HepG2 (cell line): ENCODE measurements at regions not wholly inside any gene's neighbourhood (a gene's known extent, or its start where the extent isn't known, plus 50 kb on each side); places are given as distances from the start of the nearest gene placed in this dataset.

Experiments used
- ATAC-seq: fragments of 200-7000 bp; cut with Tn5 transposase; 3 replicates; pipeline ENCODE4 v1.9.1; 2020; ENCODE audit warnings: mild to moderate bottlenecking, moderate library complexity
- BruUV-seq: library from RNA; stranded (reverse); fragments of 400-500 nt; replicated peaks from 2 replicates; lab custom pipeline; 2021; lab: Mats Ljungman, UMichigan
- CTCF ChIA-PET: fragments of 300-600 bp; formaldehyde crosslinking; extraction: SDS; loops from one replicate; lab custom pipeline; 2021; ENCODE audit warnings: low total read pairs, inconsistent platforms, low intra/inter-chr PET ratio; lab: Yijun Ruan, JAX
- POLR2A ChIA-PET: fragments of 350-600 bp; sonication (Branson Sonifier 250); formaldehyde crosslinking; loops from one replicate; lab custom pipeline; 2020; ENCODE audit warnings: antibody characterized with exemption, inconsistent platforms; lab: Yijun Ruan, JAX
- DNase-seq: peaks from one replicate; pipeline ENCODE4 v3.0.0-alpha.2; 2015; ENCODE audit warnings: low spot score
- FAIRE-seq: peaks from 3 replicates; lab custom pipeline; 2011; peaks lifted over from hg19 to GRCh38; lab: Jason Lieb, UNC
- H2AFZ ChIP-seq: one replicate; pipeline ENCODE4 v1.6.1; 2011; ENCODE audit warnings: low read length, inconsistent platforms
- H3K27ac ChIP-seq: fragments of 300-600 bp; 3 replicates; pipeline ENCODE4 v1.8.0; 2011; ENCODE audit warnings: mixed run types, mild to moderate bottlenecking, mixed read lengths, low read length, inconsistent platforms; ENCODE audit not compliant: insufficient read depth; ENCODE audit errors: extremely low read length
- H3K27me3 ChIP-seq, 2 experiments: fragments of 200-600 bp in 1 of 2; 2 replicates in 1 of 2; 3 replicates in 1 of 2; pipeline versions ENCODE4 v1.6.0 to v1.8.0; 2011; ENCODE audit warnings: low read length in 2 of 2, mild to moderate bottlenecking in 2 of 2, moderate library complexity in 2 of 2, inconsistent platforms in 1 of 2; ENCODE audit not compliant: insufficient read depth in 2 of 2, control insufficient read depth in 1 of 2
- H3K36me3 ChIP-seq, 2 experiments: fragments of 200-600 bp in 1 of 2; replicated peaks in 1 of 2; 2 replicates in 1 of 2; 3 replicates in 1 of 2; pipeline versions ENCODE4 v1.5.1 to v1.8.0; 2011; ENCODE audit warnings: low read length in 2 of 2, inconsistent platforms in 1 of 2; ENCODE audit not compliant: insufficient read depth in 2 of 2, control insufficient read depth in 1 of 2
- H3K4me1 ChIP-seq: 2 replicates; pipeline ENCODE4 v1.5.1; 2012; ENCODE audit warnings: low read length, inconsistent platforms; ENCODE audit not compliant: insufficient read depth
- H3K4me2 ChIP-seq: 2 replicates; pipeline ENCODE4 v1.6.0; 2011; ENCODE audit warnings: low read depth, low read length, inconsistent platforms
- H3K4me3 ChIP-seq, 3 experiments: fragments of 200-600 bp in 1 of 3; sonication (generic), shearing (Covaris generic) in 1 of 3; replicated peaks in 1 of 3; 2 replicates each; pipeline ENCODE4 v1.5.1; 2011 to 2016; ENCODE audit warnings: low read length in 3 of 3, inconsistent platforms in 2 of 3, low read depth in 2 of 3, mild to moderate bottlenecking in 2 of 3, control low read depth in 1 of 3, mixed read lengths in 1 of 3; ENCODE audit not compliant: insufficient read depth in 1 of 3
- H3K79me2 ChIP-seq: one replicate; pipeline ENCODE4 v1.6.1; 2011; ENCODE audit warnings: low read length, inconsistent platforms; ENCODE audit not compliant: insufficient read depth
- H3K9ac ChIP-seq: 2 replicates; pipeline ENCODE4 v1.6.0; 2011; ENCODE audit warnings: mild to moderate bottlenecking, low read depth, low read length, inconsistent platforms; ENCODE audit not compliant: insufficient read depth
- H3K9me3 ChIP-seq: 2 replicates; pipeline ENCODE4 v1.5.1; 2012; ENCODE audit warnings: mild to moderate bottlenecking, low read length
- H4K20me1 ChIP-seq: 2 replicates; pipeline ENCODE4 v1.6.0; 2011; ENCODE audit warnings: inconsistent platforms, mild to moderate bottlenecking, low read length, moderate library complexity; ENCODE audit not compliant: insufficient read depth
- CSRNP2 ChIP-seq: sonication (generic); formaldehyde crosslinking; conservative IDR thresholded peaks from 2 replicates; pipeline ENCODE4 v1.8.0; 2022; ENCODE audit warnings: low read depth, missing genetic modification reagents
- HCFC1 ChIP-seq: fragments of 150-350 bp; IDR thresholded peaks from 2 replicates; pipeline ENCODE4 v1.6.1; 2014; ENCODE audit warnings: low read depth, low read length
- NR2F1 ChIP-seq, 2 experiments: fragments of 450-650 bp in 1 of 2; formaldehyde crosslinking in 1 of 2; IDR thresholded peaks; 2 replicates each; pipeline versions ENCODE4 v1.5.0 to v1.6.1; 2016 to 2020; ENCODE audit warnings: mild to moderate bottlenecking in 1 of 2, missing compliant biosample characterization in 1 of 2, missing genetic modification reagents in 1 of 2, moderate library complexity in 1 of 2
- ZNF20 ChIP-seq: sonication (generic); formaldehyde crosslinking; IDR thresholded peaks from 2 replicates; pipeline ENCODE4 v1.4.0; 2020; ENCODE audit warnings: mild to moderate bottlenecking, moderate library complexity, missing genetic modification reagents
- ZNF546 ChIP-seq: sonication (generic); formaldehyde crosslinking; conservative IDR thresholded peaks from 2 replicates; pipeline ENCODE4 v1.8.1; 2023; ENCODE audit warnings: mild to moderate bottlenecking, missing genetic modification reagents
- ZNF766 ChIP-seq: sonication (generic); formaldehyde crosslinking; IDR thresholded peaks from 2 replicates; pipeline ENCODE4 v1.5.0; 2020; ENCODE audit warnings: missing genetic modification reagents, borderline replicate concordance
- ZNF800 ChIP-seq: sonication (generic); formaldehyde crosslinking; IDR thresholded peaks from 2 replicates; pipeline ENCODE4 v1.4.0; 2020; ENCODE audit warnings: missing genetic modification reagents
- WGBS: methylation state at CpG from one replicate; pipeline ENCODE4 v1.1.6; 2017; ENCODE audit warnings: low lambda C conversion rate; 5-methylcytosine and 5-hydroxymethylcytosine counted together
- in situ Hi-C: cut with HindIII; loops from 2 replicates; pipeline ENCODE4 v1.10.0; 2017; ENCODE audit warnings: low pct_unique_long_range_greater_than_20kb; ENCODE audit not compliant: extremely low pct_ligation_motif_present
- intact Hi-C: fragments of 100-400 bp; cut with micrococcal nuclease; formaldehyde crosslinking; loops from one replicate; pipeline ENCODE4 v1.10.0; 2022; ENCODE audit not compliant: unreplicated experiment
- TF ChIP-seq, protein P1 (sequence below): sonication (generic); formaldehyde crosslinking; IDR thresholded peaks from 2 replicates; pipeline ENCODE4 v1.4.0; 2020; ENCODE audit warnings: mild to moderate bottlenecking, missing genetic modification reagents, borderline replicate concordance

GRCh38 chr18:38868757-38869156 lies 1303.2 kb upstream of the CELF4 start:
- DNase-seq: no peak
- in situ Hi-C loops (no loop called here), intact Hi-C loops (no loop called here)
- Histone ChIP-seq H3K36me3 (no peaks in the 10 kb centered on the region), H2AFZ (no peak overlapping the region), H3K4me1 (no peaks in the 10 kb centered on the region), H3K27me3 (no peaks in the 10 kb centered on the region), H3K9ac (no peak overlapping the region), H3K4me2 (no peak overlapping the region), H3K9me3 (no peaks in the 10 kb centered on the region), H4K20me1 (no peaks in the 10 kb centered on the region), H3K79me2 (no peaks in the 10 kb centered on the region), H3K4me3 (no peak overlapping the region), H3K27ac (no peak overlapping the region)
- CTCF ChIA-PET: no interaction called here
- POLR2A ChIA-PET: no interaction called here
- WGBS: 18% methylated on average over 2 of the region's 2 CpGs
- no peak for ATAC-seq
- no TSS peak for BruUV-seq
- TF ChIP-seq ZNF20: no peak
- no peak for FAIRE-seq

DNA sequence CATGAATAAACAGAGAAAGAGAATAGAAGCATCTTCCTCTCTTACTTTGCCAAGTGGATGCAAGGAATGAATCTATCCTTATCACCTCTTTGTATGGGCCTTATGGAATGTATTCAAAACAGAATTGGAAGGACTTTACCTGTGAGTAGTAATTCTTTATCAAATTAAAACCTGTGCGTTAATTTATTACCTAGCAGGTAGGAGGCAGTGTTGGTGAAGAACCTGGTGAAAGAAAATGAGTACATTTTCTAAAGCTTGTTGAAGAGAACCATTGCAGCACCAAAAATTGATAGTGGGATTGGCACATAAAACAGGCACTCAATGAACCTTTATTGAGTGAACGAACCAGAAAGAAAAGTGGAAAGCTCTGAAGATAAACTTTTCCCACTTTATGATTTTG lies 1302.1 kb upstream of the CELF4 start:
- H3K4me2 ChIP-seq: no peak overlapping the region
- no TSS peak for BruUV-seq
- no peak for TF ChIP-seq NR2F1 (CRISPR knock-in tag; IDR thresholded peaks at IDR 0.05)
- no peak for TF ChIP-seq CSRNP2 (CRISPR knock-in tag)
- no peak for TF ChIP-seq ZNF766 (CRISPR knock-in tag)
- TF ChIP-seq, protein P1, sequence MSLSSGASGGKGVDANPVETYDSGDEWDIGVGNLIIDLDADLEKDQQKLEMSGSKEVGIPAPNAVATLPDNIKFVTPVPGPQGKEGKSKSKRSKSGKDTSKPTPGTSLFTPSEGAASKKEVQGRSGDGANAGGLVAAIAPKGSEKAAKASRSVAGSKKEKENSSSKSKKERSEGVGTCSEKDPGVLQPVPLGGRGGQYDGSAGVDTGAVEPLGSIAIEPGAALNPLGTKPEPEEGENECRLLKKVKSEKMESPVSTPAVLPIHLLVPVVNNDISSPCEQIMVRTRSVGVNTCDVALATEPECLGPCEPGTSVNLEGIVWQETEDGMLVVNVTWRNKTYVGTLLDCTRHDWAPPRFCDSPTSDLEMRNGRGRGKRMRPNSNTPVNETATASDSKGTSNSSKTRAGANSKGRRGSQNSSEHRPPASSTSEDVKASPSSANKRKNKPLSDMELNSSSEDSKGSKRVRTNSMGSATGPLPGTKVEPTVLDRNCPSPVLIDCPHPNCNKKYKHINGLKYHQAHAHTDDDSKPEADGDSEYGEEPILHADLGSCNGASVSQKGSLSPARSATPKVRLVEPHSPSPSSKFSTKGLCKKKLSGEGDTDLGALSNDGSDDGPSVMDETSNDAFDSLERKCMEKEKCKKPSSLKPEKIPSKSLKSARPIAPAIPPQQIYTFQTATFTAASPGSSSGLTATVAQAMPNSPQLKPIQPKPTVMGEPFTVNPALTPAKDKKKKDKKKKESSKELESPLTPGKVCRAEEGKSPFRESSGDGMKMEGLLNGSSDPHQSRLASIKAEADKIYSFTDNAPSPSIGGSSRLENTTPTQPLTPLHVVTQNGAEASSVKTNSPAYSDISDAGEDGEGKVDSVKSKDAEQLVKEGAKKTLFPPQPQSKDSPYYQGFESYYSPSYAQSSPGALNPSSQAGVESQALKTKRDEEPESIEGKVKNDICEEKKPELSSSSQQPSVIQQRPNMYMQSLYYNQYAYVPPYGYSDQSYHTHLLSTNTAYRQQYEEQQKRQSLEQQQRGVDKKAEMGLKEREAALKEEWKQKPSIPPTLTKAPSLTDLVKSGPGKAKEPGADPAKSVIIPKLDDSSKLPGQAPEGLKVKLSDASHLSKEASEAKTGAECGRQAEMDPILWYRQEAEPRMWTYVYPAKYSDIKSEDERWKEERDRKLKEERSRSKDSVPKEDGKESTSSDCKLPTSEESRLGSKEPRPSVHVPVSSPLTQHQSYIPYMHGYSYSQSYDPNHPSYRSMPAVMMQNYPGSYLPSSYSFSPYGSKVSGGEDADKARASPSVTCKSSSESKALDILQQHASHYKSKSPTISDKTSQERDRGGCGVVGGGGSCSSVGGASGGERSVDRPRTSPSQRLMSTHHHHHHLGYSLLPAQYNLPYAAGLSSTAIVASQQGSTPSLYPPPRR (CRISPR knock-in tag): no peak
- TF ChIP-seq HCFC1: no peak
- TF ChIP-seq ZNF546 (CRISPR knock-in tag): no peak
- no peak for TF ChIP-seq ZNF800 (CRISPR knock-in tag)

More for the DNA sequence above, 1302.1 kb upstream of the CELF4 start:
- ChIA-PET CTCF (no interaction called here), POLR2A (no interaction called here)
- no peaks in the 10 kb centered on the region for H3K4me1 ChIP-seq
- no peak overlapping the region for H3K4me3 ChIP-seq
- ATAC-seq (no peak), DNase-seq (no peak), FAIRE-seq (no peak)
- intact Hi-C loops: no loop called here
- no peaks in the 10 kb centered on the region for H3K9me3 ChIP-seq
- no peak overlapping the region for H3K27ac ChIP-seq
- in situ Hi-C loops: no loop called here
- no peaks in the 10 kb centered on the region for H3K36me3 ChIP-seq
- no peak overlapping the region for H3K9ac ChIP-seq
- 2% methylated on average over 2 of the region's 2 CpGs for WGBS
- H3K79me2 ChIP-seq: no peaks in the 10 kb centered on the region
- no peaks in the 10 kb centered on the region for H3K27me3 ChIP-seq
- H2AFZ ChIP-seq: no peak overlapping the region
- H4K20me1 ChIP-seq: no peaks in the 10 kb centered on the region
